Heart right ventricle (tissue), 16 donors: ENCODE measurements at regions not wholly inside any gene's neighbourhood (a gene's known extent, or its start where the extent isn't known, plus 50 kb on each side); places are given as distances from the start of the nearest gene placed in this dataset.
"Not testable (repeated sequence)": the region's sequence is repeated elsewhere in the genome, so short reads cannot be mapped to it uniquely, and the experiment has no call there.

Source experiments
- ATAC-seq, 8 donors: fragments of 200-7000 bp; cut with Tn5 transposase; one replicate each; pipeline ENCODE4 v1.9.1; 2020; ENCODE audit warnings: mild to moderate bottlenecking in 8 of 8, moderate library complexity in 8 of 8, moderate number of reproducible peaks in 1 of 8
- DNase-seq, 2 donors: peaks; one replicate each; pipeline ENCODE4 v3.0.0-alpha.2; 2020
- H3K27ac ChIP-seq, 10 donors: fragments of 200-600 bp; sonication (generic) in 2 of 10; one replicate each; pipeline versions ENCODE4 v1.5.0 to v1.8.0; 2020 to 2022; ENCODE audit warnings: mild to moderate bottlenecking in 3 of 10
- H3K27me3 ChIP-seq, 7 donors: fragments of 200-600 bp; one replicate each; pipeline ENCODE4 v1.8.0; 2021 to 2022; ENCODE audit warnings: mild to moderate bottlenecking in 2 of 7
- H3K36me3 ChIP-seq, 9 donors: fragments of 200-600 bp; sonication (generic) in 1 of 9; one replicate each; pipeline versions ENCODE4 v1.5.0 to v1.8.0; 2020 to 2022; ENCODE audit warnings: mild to moderate bottlenecking in 2 of 9
- H3K4me1 ChIP-seq, 9 donors: fragments of 200-600 bp; sonication (generic) in 1 of 9; one replicate each; pipeline versions ENCODE4 v1.5.0 to v1.8.0; 2020 to 2022; ENCODE audit warnings: mild to moderate bottlenecking in 4 of 9
- H3K4me3 ChIP-seq, 10 donors: fragments of 200-600 bp; sonication (generic) in 2 of 10; one replicate each; pipeline versions ENCODE4 v1.5.0 to v1.8.0; 2020 to 2022; ENCODE audit warnings: mild to moderate bottlenecking in 7 of 10, moderate library complexity in 2 of 10
- H3K9me3 ChIP-seq, 11 donors: fragments of 200-600 bp in 10 of 11; sonication (generic) in 2 of 11; one replicate each; pipeline versions ENCODE4 v1.5.0 to v1.8.0; 2013 to 2022; ENCODE audit warnings: mild to moderate bottlenecking in 2 of 11, control low read depth in 1 of 11, moderate library complexity in 1 of 11
- WGBS, 2 donors: extraction: QIAGEN DNeasy Blood & Tissue Kit; methylation state at CpG; one replicate each; pipeline ENCODE4 v1.1.7; 2013; ENCODE audit warnings: inconsistent platforms in 1 of 2; 5-methylcytosine and 5-hydroxymethylcytosine counted together
- intact Hi-C, 10 donors: fragments of 100-400 bp; cut with DNase I; formaldehyde crosslinking; loops; one replicate each; pipeline versions ENCODE4 v1.11.1 to v1.14.2; 2022
- TF ChIP-seq, protein P1 (sequence below), 9 donors: fragments of 200-600 bp; sonication (generic) in 2 of 9; IDR thresholded peaks; one replicate each; pipeline versions ENCODE4 v1.5.0 to v1.8.0; 2021 to 2022; ENCODE audit warnings: antibody characterized with exemption in 9 of 9, mild to moderate bottlenecking in 5 of 9, moderate library complexity in 1 of 9
- donor health status: Arrhythmogenic right ventricular cardiomyopathy.
- donor health status: ischemic (EF 13 %, LVEDD 7.1; RV severe dilation, severe dysfunction).
- donor health status: healthy with polysubstance abuse.
- donor health status: DM: no; HTN: yes; CAD: no.
- donor health status: DM: no; HTN: no; CAD: no.
- donor health status: ischemic (EF 25% LVEDD 6.9; RV normal size, moderate dysfunction).
- donor health status: ischemic (EF 25% LVEDD 5.7; RV mildly dilated, moderate dysfunction).
- donor health status: healthy.
- donor health status: DM: yes; HTN: yes; CAD: no.
- donor health status: Ischemic cardiomyopathy.
- donor health status: ischemic (EF 35%, LVEDD 5.7; RV mildly dilated, moderate dysfunction).
- donor health status: nonischemic (EF 11% LVEDD 7.7; RV severe dilation, severe dysfunction).
- donor health status: DM: yes; HTN: yes; CAD: no.
- donor health status: PGD.
- donor health status: ischemic (EF 29% LVEDD 5.4; RV normal size, mild dysfunction).
- donor health status: nonischemic (EF 23%, LVEDD 6.1; RV moderate dilation, normal function).

GRCh38 chr2:215260097-215260677 is 51.7 kb upstream of the ATIC start:
- DNase-seq: no peak
- WGBS, 2 donors: 58 to 62% methylated on average over 4 of the region's 4 CpGs
- no peaks in the 10 kb centered on the region for H3K27me3 ChIP-seq
- no peak overlapping the region for H3K4me3 ChIP-seq
- intact Hi-C loops: loop anchor here in 2 of 10 donors (10.0 kb wide), 1 partner anchor 295 kb away; no protein-coding TSS in a partner anchor
- ATAC-seq: no peak
- TF ChIP-seq, protein P1, sequence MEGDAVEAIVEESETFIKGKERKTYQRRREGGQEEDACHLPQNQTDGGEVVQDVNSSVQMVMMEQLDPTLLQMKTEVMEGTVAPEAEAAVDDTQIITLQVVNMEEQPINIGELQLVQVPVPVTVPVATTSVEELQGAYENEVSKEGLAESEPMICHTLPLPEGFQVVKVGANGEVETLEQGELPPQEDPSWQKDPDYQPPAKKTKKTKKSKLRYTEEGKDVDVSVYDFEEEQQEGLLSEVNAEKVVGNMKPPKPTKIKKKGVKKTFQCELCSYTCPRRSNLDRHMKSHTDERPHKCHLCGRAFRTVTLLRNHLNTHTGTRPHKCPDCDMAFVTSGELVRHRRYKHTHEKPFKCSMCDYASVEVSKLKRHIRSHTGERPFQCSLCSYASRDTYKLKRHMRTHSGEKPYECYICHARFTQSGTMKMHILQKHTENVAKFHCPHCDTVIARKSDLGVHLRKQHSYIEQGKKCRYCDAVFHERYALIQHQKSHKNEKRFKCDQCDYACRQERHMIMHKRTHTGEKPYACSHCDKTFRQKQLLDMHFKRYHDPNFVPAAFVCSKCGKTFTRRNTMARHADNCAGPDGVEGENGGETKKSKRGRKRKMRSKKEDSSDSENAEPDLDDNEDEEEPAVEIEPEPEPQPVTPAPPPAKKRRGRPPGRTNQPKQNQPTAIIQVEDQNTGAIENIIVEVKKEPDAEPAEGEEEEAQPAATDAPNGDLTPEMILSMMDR (IDR thresholded peaks at IDR 0.05): no peak
- H3K27ac ChIP-seq: no peak overlapping the region
- H3K9me3 ChIP-seq: no peaks in the 10 kb centered on the region
- no peaks in the 10 kb centered on the region for H3K36me3 ChIP-seq
- no peaks in the 10 kb centered on the region for H3K4me1 ChIP-seq

DNA sequence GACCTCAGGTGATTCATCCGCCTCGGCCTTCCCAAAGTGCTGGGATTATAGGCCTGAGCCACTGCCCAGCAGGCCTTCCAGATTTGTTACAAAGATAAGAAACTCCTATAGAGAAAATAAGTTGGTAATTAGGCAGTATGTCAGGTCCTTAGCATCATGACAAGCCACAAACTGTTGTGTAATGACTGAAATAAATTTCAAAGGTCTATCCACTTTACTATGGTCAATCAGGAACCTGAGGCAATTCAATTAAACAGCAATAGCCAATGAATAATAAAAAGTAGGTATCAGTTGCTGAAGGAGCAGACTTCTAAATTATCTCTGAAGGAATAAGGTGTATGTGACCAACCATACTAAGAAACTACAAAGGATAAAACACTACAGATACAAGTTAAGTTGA is 62.4 kb upstream of the ATIC start:
- Histone ChIP-seq H3K27ac (no peak overlapping the region), H3K36me3 (no peaks in the 10 kb centered on the region), H3K4me3 (no peak overlapping the region), H3K27me3 (no peaks in the 10 kb centered on the region), H3K9me3 (peaks cover 0 to 14% (median 0%) of the 10 kb centered on the region in 11 donors), H3K4me1 (no peaks in the 10 kb centered on the region)
- TF ChIP-seq, protein P1 (IDR thresholded peaks at IDR 0.05): no peak
- no peak for ATAC-seq
- 87 to 93% methylated on average over 2 of the region's 2 CpGs for WGBS, 2 donors
- intact Hi-C loops: no loop called here
- no peak for DNase-seq

DNA sequence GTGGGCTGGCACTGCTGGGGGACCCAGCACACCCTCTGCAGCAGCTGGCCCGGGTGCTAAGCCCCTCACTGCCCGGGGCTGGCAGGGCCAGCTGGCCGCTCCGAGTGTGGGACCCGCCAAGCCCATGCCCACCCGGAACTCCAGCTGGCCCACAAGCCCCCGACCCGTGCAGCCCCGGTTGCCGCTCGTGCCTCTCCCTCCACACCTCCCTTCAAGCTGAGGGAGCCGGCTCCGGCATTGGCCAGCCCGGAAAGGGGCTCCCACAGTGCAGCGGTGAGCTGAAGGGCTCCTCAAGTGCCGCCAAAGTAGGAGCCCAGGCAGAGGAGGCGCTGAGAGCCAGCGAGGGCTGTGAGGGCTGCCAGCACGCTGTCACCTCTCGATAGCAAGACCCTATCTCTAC is 65.9 kb upstream of the ATIC start:
- H3K4me1 ChIP-seq, intact Hi-C loops, H3K27me3 ChIP-seq, ATAC-seq, H3K27ac ChIP-seq, H3K4me3 ChIP-seq, H3K36me3 ChIP-seq, DNase-seq: not testable (repeated sequence)
- 93% methylated on average over 20 of the region's 20 CpGs for WGBS, 2 donors
- H3K9me3 ChIP-seq: peaks cover 0 to 14% (median 0%) of the 10 kb centered on the region in 11 donors

DNA sequence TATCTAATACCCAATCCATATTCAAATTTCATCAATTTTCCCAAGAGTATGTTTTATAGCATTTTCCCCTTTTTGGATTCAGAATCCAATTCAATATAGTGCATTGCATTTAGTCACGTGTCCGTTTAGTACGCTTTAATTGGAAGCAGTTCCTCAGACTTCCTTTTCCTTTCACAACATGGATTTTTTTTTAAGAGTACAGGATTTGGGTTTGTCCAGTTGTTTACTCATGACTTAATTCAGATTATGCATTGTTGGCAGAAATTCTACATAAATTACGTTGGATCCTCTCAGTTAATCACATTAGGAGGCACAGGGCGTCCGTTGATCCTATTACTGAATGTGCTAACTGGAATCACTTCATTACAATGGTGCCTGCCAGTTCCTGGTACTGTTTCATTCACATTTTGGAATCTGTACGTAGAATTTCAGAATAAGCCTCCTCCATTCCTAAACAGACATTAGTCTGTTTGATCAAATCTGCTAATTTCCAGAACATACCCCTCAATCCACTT is 70.0 kb upstream of the ATIC start:
- no peaks in the 10 kb centered on the region for H3K4me1 ChIP-seq
- DNase-seq (no peak), ATAC-seq (no peak)
- intact Hi-C loops: no loop called here
- WGBS, 2 donors: 50 to 65% methylated on average over 7 of the region's 7 CpGs
- no peaks in the 10 kb centered on the region for H3K27me3 ChIP-seq
- no peak overlapping the region for H3K27ac ChIP-seq
- TF ChIP-seq, protein P1 (IDR thresholded peaks at IDR 0.05): no peak
- H3K36me3 ChIP-seq: no peaks in the 10 kb centered on the region
- H3K9me3 ChIP-seq: no peaks in the 10 kb centered on the region
- no peak overlapping the region for H3K4me3 ChIP-seq

- 26 to 48% methylated on average over 3 of the region's 3 CpGs for WGBS, 2 donors
- intact Hi-C loops: no loop called here
Observed at GRCh38 chr2:215238485-215239098, 73.3 kb upstream of the ATIC start.

More at GRCh38 chr2:215238485-215239098, 73.3 kb upstream of the ATIC start:
- Histone ChIP-seq H3K27me3 (no peaks in the 10 kb centered on the region), H3K4me3 (no peak overlapping the region), H3K36me3 (no peaks in the 10 kb centered on the region), H3K4me1 (no peaks in the 10 kb centered on the region), H3K27ac (no peak overlapping the region), H3K9me3 (no peaks in the 10 kb centered on the region)
- TF ChIP-seq, protein P1 (IDR thresholded peaks at IDR 0.05): no peak
- no peak for DNase-seq
- ATAC-seq: no peak
